ENCODE measurements at regions not wholly inside any gene's neighbourhood (a gene's known extent, or its start where the extent isn't known, plus 50 kb on each side); places are given as distances from the start of the nearest gene placed in this dataset.

DNA sequence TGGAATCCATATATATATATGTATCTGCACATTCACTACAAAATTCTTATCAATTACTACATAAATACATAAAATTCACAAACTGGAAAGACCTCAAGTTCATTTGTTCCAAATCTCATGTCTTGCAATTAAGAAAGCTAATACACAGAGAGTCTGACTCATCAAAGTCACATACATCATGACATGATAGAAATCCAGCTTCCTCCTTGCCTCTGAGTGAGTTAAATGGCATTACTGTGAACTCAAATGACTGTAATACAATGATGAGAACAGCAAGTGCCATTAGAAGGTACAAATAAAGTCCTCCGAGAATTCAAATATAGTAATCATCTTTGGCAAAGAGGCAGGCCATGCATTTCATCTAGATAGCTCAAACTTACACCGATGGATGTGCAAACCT, 55.1 kb upstream of the AGTR1 start:
- no peak overlapping the region for H3K4me3 ChIP-seq (ENCODE audit: insufficient read depth, low read depth, low read length)
- H4K5ac ChIP-seq (ENCODE audit: low read depth, low read length): no peak overlapping the region
- H3K9me1 ChIP-seq (ENCODE audit: insufficient read depth, low read length): no peaks in the 10 kb centered on the region
- no peak overlapping the region for H3K14ac ChIP-seq (replicated peaks; ENCODE audit: low read depth, low read length)
- intact Hi-C loops (cut with micrococcal nuclease): no loop called here
- DNase-seq (peak; percentile 68), ATAC-seq (ENCODE audit: low read depth) (no peak)
- no peak overlapping the region for H3K18ac ChIP-seq (ENCODE audit: low read depth, low read length)
- no TSS peak for BruUV-seq (replicated peaks)
- H3K4ac ChIP-seq (ENCODE audit: low read depth, low read length): no peak overlapping the region
- no peak overlapping the region for H4K8ac ChIP-seq (ENCODE audit: low read depth in 2 of 2, low read length in 2 of 2)
- H3K36me3 ChIP-seq (ENCODE audit: control insufficient read depth, insufficient read depth, low read length): no peaks in the 10 kb centered on the region
- no peak overlapping the region for H4K91ac ChIP-seq (ENCODE audit: insufficient read depth, low read depth, low read length)
- no peak overlapping the region for H2BK20ac ChIP-seq (ENCODE audit: low read depth, low read length)
- no CpG with 5 or more reads among the region's 2 CpGs for WGBS, 2 experiments (ENCODE audit: extremely low coverage in 2 of 2, insufficient read length in 1 of 2)
- peak overlapping the region; percentile 59; the same call in 1 of the 2 replicates for H3K4me2 ChIP-seq (ENCODE audit: low read depth, low read length)
- H2AFZ ChIP-seq (replicated peaks; ENCODE audit: low read length, poor library complexity): no peak overlapping the region
- H3K4me1 ChIP-seq (ENCODE audit: control insufficient read depth, insufficient read depth, low read length): peaks cover 2% of the 10 kb centered on the region
- no peak overlapping the region for H2AK9ac ChIP-seq (replicated peaks; ENCODE audit: low read depth, low read length, poor library complexity)
- no peak overlapping the region for H2BK5ac ChIP-seq (ENCODE audit: low read depth, low read length, poor library complexity, severe bottlenecking)
- H2BK15ac ChIP-seq (ENCODE audit: low read depth, low read length): no peak overlapping the region
- ChIA-PET POLR2A (ENCODE audit: unreplicated experiment) (interaction anchor here (0.6 kb wide), 1 partner anchor 76 kb away, joined by 3 read pairs; no protein-coding TSS in a partner anchor), CTCF (interaction anchor here (1.0 to 1.2 kb wide), 2 partner anchors 40 to 263 kb away, joined by 3 to 4 read pairs; no protein-coding TSS in a partner anchor)
- in situ Hi-C loops (cut with MboI; ENCODE audit: low sequenced_read_pairs): no loop called here
- no peak overlapping the region for H3K56ac ChIP-seq (ENCODE audit: extremely low read depth, insufficient read depth, low read length)
- H2BK120ac ChIP-seq (ENCODE audit: low read depth, low read length): no peak overlapping the region
- no peak overlapping the region for H3K23ac ChIP-seq (ENCODE audit: low read depth, low read length)
- dilution Hi-C loops (cut with HindIII; ENCODE audit: low sequenced_read_pairs, unreplicated experiment): no loop called here
- H3K27ac ChIP-seq (ENCODE audit: insufficient read depth, low read length): no peak overlapping the region
- no peaks in the 10 kb centered on the region for H3K9me3 ChIP-seq (ENCODE audit: control insufficient read depth, insufficient read depth, low read length)
- H3K9ac ChIP-seq (ENCODE audit: low read depth, low read length): no peak overlapping the region
- H3K79me1 ChIP-seq (ENCODE audit: low read depth in 1 of 2, low read length in 2 of 2): no peaks in the 10 kb centered on the region
- TF ChIP-seq RFX5 (IDR thresholded peaks at IDR 0.05; ENCODE audit: low read depth, low read length): no peak
- TF ChIP-seq CHD1 (IDR thresholded peaks at IDR 0.05; ENCODE audit: low read depth, low read length): no peak
- TF ChIP-seq FOS (IDR thresholded peaks at IDR 0.05; ENCODE audit: low read depth, low read length): no peak
- TF ChIP-seq BHLHE40 (IDR thresholded peaks at IDR 0.05; ENCODE audit: low read depth, low read length): no peak
- TF ChIP-seq RAD21 (IDR thresholded peaks at IDR 0.05; ENCODE audit: low read length): no peak
- TF ChIP-seq SMC3 (IDR thresholded peaks at IDR 0.05; ENCODE audit: low read depth, low read length): no peak
- H4K20me1 ChIP-seq (ENCODE audit: insufficient read depth, low read length): no peaks in the 10 kb centered on the region
- H3K27me3 ChIP-seq (ENCODE audit: control insufficient read depth, insufficient read depth, low read length): no peaks in the 10 kb centered on the region
- H2AK5ac ChIP-seq (ENCODE audit: low read depth, low read length): no peak overlapping the region

All from IMR-90 (cell line).